Activated CD4-positive, alpha-beta T cell treated with anti-CD3 and anti-CD28 coated beads, Interleukin-2, amount 10 ng/mL, durations not matched to agents 7 days and 5 days (primary cell): ENCODE measurements at regions not wholly inside any gene's neighbourhood (a gene's known extent, or its start where the extent isn't known, plus 50 kb on each side); places are given as distances from the start of the nearest gene placed in this dataset.

Experiments used
- CTCF ChIA-PET: fragments of 350-600 bp; sonication (Branson Sonifier 250); formaldehyde crosslinking; loops from one replicate; lab custom pipeline; 2021; ENCODE audit warnings: antibody characterized with exemption; lab: Charles Lee
- POLR2A ChIA-PET: fragments of 350-600 bp; sonication (Branson Sonifier 250); formaldehyde crosslinking; loops from one replicate; lab custom pipeline; 2021; ENCODE audit warnings: antibody characterized with exemption; lab: Charles Lee
- DNase-seq: peaks from one replicate; pipeline ENCODE4 v3.0.0-alpha.2; 2020
- H3K27ac Mint-ChIP-seq: one replicate; pipeline ENCODE4 v1.8.0; 2021; ENCODE audit warnings: mild to moderate bottlenecking, moderate library complexity, mixed read lengths
- H3K27me3 Mint-ChIP-seq: one replicate; pipeline ENCODE4 v1.8.0; 2021; ENCODE audit warnings: mixed read lengths
- H3K36me3 Mint-ChIP-seq: one replicate; pipeline ENCODE4 v1.8.0; 2021; ENCODE audit warnings: low read depth, mixed read lengths
- H3K4me1 Mint-ChIP-seq: one replicate; pipeline ENCODE4 v1.8.0; 2021; ENCODE audit warnings: mixed read lengths
- H3K4me3 Mint-ChIP-seq: one replicate; pipeline ENCODE4 v1.8.0; 2021; ENCODE audit warnings: mild to moderate bottlenecking, moderate library complexity, mixed read lengths
- H3K9me3 Mint-ChIP-seq: one replicate; pipeline ENCODE4 v1.8.0; 2021; ENCODE audit warnings: mixed read lengths

GRCh38 chr5:125597338-125597737 lies 825.9 kb upstream of the GRAMD2B start:
- no peaks in the 10 kb centered on the region for H3K36me3 Mint-ChIP-seq

GRCh38 chr5:125600559-125600958 lies 822.6 kb upstream of the GRAMD2B start:
- DNase-seq, result no peak
- Mint-ChIP-seq H3K4me3 (no peak overlapping the region), H3K27me3 (no peaks in the 10 kb centered on the region), H3K9me3 (no peaks in the 10 kb centered on the region), H3K27ac (no peak overlapping the region), H3K4me1 (no peaks in the 10 kb centered on the region), H3K36me3 (no peaks in the 10 kb centered on the region)
- POLR2A ChIA-PET, result no interaction called here
- CTCF ChIA-PET, result no interaction called here

More at GRCh38 chr5:125597338-125597737, 825.9 kb upstream of the GRAMD2B start:
- Mint-ChIP-seq H3K27ac (no peak overlapping the region), H3K4me1 (no peaks in the 10 kb centered on the region), H3K9me3 (peaks cover 4% of the 10 kb centered on the region), H3K27me3 (no peaks in the 10 kb centered on the region), H3K4me3 (no peak overlapping the region)
- CTCF ChIA-PET, result no interaction called here
- no peak for DNase-seq
- POLR2A ChIA-PET, result no interaction called here

DNA sequence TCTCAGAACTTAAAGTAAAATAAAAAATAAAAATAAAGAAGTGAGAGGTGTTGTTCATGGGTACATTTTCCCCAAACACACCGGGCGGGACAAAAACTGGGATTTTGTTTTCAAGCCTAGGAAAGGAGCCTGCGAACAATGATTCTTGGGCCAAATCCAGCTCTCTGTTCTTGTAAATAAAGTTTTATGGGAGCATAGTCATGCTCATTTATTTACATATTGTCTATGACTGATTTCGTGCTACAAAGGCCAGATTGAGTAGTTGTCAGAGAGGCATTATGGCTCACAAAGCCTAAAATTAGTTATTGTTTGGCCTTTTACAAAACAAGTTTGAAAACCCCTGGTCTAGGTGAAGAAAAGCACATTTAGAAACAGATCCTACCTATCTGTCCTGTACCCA lies 821.0 kb upstream of the GRAMD2B start:
- no peaks in the 10 kb centered on the region for H3K27me3 Mint-ChIP-seq
- no peaks in the 10 kb centered on the region for H3K4me1 Mint-ChIP-seq
- no peaks in the 10 kb centered on the region for H3K9me3 Mint-ChIP-seq

DNA sequence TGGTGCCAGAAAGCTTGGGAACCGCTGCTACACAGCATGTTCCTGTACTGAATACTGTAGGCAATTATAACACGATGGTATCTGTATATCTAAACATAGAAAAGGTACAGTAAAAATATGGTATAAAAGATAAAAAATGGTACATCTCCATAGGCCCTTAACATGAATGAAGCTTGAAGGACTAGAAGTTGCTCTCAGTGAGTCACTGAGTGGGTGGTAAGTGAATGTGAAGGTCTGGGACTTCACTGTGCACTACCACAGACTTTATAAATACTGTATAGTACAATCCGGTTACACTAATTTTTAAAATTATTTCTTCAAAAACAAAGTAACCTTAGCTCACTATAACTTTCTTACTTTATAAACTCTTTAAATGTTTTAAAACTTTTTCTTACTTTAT lies 819.9 kb upstream of the GRAMD2B start:
- Mint-ChIP-seq H3K36me3 (no peaks in the 10 kb centered on the region), H3K4me1 (no peaks in the 10 kb centered on the region), H3K9me3 (no peaks in the 10 kb centered on the region), H3K27ac (no peak overlapping the region), H3K4me3 (no peak overlapping the region), H3K27me3 (no peaks in the 10 kb centered on the region)
- ChIA-PET CTCF (no interaction called here), POLR2A (no interaction called here)
- DNase-seq, result no peak

More for the DNA sequence above, 821.0 kb upstream of the GRAMD2B start:
- Mint-ChIP-seq H3K27ac (no peak overlapping the region), H3K4me3 (no peak overlapping the region), H3K36me3 (no peaks in the 10 kb centered on the region)
- POLR2A ChIA-PET, result no interaction called here
- CTCF ChIA-PET, result no interaction called here
- no peak for DNase-seq

DNA sequence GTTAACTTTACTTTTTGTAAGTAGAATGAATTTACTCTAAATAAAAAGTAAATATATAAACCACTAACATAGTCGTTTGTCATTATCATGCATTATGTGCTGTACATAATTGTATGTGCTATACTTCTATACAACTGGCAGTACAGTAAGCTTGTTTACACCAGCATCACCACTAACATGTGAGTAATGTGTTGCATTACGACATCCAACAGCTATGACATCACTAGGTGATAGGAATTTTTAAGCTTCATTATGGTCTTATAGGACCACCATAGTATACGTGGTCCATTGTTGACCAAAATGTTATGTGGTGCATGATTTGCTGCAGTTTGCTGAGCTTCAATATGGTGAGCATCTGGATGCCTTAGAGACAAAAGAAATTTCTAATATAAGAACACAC lies 819.1 kb upstream of the GRAMD2B start:
- no peaks in the 10 kb centered on the region for H3K4me1 Mint-ChIP-seq
- H3K27me3 Mint-ChIP-seq, result no peaks in the 10 kb centered on the region
- POLR2A ChIA-PET, result no interaction called here
- H3K36me3 Mint-ChIP-seq, result no peaks in the 10 kb centered on the region
- H3K27ac Mint-ChIP-seq, result no peak overlapping the region
- H3K4me3 Mint-ChIP-seq, result no peak overlapping the region
- CTCF ChIA-PET, result no interaction called here
- no peaks in the 10 kb centered on the region for H3K9me3 Mint-ChIP-seq
- no peak for DNase-seq

DNA sequence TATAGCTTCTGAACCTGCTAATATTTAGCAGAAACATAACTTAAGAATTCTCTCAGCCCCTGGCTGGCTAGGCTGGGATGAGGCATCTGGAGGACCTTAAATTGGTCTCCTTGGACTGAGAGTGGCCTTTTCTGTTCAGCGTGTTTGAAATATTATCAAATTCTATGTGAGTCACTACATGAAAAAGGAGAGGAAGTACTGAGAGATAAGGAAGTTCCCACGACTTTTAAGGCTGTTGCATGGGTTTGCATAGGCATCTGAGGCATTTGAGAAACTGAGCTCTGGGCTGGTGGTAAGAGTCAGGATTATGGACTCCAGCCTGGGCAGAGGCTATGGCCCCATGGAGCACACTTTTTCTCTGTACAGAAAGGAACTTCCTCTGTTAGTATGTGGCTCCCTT lies 816.2 kb upstream of the GRAMD2B start:
- Mint-ChIP-seq H3K36me3 (no peaks in the 10 kb centered on the region), H3K27me3 (no peaks in the 10 kb centered on the region), H3K9me3 (no peaks in the 10 kb centered on the region), H3K4me1 (no peaks in the 10 kb centered on the region), H3K27ac (no peak overlapping the region), H3K4me3 (no peak overlapping the region)
- POLR2A ChIA-PET, result no interaction called here
- CTCF ChIA-PET, result no interaction called here
- no peak for DNase-seq

GRCh38 chr5:125609011-125609410 lies 814.2 kb upstream of the GRAMD2B start:
- no peak for DNase-seq
- CTCF ChIA-PET, result no interaction called here
- Mint-ChIP-seq H3K36me3 (no peaks in the 10 kb centered on the region), H3K4me1 (no peaks in the 10 kb centered on the region), H3K27ac (no peak overlapping the region), H3K4me3 (no peak overlapping the region), H3K9me3 (no peaks in the 10 kb centered on the region), H3K27me3 (no peaks in the 10 kb centered on the region)
- POLR2A ChIA-PET, result no interaction called here

DNA sequence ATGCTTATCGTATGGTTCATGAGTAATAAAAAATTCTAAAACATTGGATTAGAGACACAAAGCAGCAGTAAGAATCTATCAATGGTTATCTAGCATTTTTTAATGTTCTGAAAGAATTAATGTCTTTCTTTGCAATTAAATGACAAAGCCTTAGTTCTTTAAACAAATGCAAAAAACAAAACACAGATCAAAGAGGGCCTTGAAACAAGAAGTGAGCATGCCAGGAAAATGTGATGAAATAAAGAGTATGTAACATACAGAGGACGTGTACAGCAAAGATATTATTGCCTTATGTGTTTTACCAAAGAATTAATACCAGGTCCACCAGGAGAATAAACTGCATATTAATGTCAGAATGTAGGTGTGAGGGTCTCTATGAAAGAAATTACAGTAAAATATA lies 812.3 kb upstream of the GRAMD2B start:
- ChIA-PET POLR2A (no interaction called here), CTCF (no interaction called here)
- no peaks in the 10 kb centered on the region for H3K36me3 Mint-ChIP-seq
- H3K27ac Mint-ChIP-seq, result no peak overlapping the region
- no peaks in the 10 kb centered on the region for H3K4me1 Mint-ChIP-seq
- no peaks in the 10 kb centered on the region for H3K27me3 Mint-ChIP-seq
- no peaks in the 10 kb centered on the region for H3K9me3 Mint-ChIP-seq
- no peak overlapping the region for H3K4me3 Mint-ChIP-seq
- no peak for DNase-seq

DNA sequence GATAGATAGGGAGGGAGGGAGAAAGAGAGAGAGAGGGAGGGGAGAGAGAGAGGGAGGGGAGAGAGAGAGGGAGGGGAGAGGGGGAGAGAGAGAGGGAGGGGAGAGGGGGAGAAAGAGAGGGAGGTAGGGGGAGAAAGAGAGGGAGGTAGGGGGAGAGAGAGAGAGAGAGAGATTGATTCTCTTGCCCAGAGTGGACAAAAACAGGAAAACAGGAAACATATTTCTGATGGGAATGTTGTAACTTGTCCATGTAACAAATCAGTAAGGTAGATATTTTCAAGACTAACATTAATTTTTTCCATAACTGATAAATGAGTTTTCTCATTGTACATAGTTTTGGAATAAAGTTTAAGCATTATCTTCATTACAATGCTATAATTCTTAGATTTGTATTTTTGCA lies 811.7 kb upstream of the GRAMD2B start:
- ChIA-PET CTCF (no interaction called here), POLR2A (no interaction called here)
- H3K4me1 Mint-ChIP-seq, result no peaks in the 10 kb centered on the region
- DNase-seq, result no peak
- H3K4me3 Mint-ChIP-seq, result no peak overlapping the region
- H3K27me3 Mint-ChIP-seq, result no peaks in the 10 kb centered on the region
- H3K36me3 Mint-ChIP-seq, result no peaks in the 10 kb centered on the region
- no peaks in the 10 kb centered on the region for H3K9me3 Mint-ChIP-seq
- no peak overlapping the region for H3K27ac Mint-ChIP-seq

DNA sequence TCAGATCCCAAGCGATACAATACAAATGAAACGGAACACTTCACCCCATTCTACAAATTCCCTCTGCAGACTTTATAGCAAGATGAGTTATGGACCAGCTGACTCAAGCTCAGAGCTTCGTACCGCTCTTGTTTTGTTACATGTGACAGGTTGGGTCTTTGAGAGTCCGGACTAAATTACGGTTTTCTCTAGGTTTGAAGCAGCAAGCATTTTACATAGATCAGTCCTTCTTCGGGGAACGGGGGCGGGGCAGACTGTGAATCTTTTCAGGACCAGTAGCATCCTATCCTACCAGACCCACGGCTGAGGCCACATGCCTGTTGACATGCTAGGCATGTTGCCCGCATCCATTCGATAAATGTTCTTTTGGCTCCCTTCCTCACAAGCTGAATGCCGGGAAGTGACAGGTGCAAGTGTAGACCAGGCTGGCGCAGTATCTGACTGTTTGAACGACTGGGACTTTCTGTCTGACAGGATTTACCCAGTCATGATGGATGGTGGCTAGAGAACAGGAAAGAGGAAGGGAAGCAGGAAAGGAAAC lies 811.0 kb upstream of the GRAMD2B start:
- no peaks in the 10 kb centered on the region for H3K9me3 Mint-ChIP-seq
- POLR2A ChIA-PET, result no interaction called here
- no peaks in the 10 kb centered on the region for H3K27me3 Mint-ChIP-seq
- H3K4me1 Mint-ChIP-seq, result no peaks in the 10 kb centered on the region
- no peaks in the 10 kb centered on the region for H3K36me3 Mint-ChIP-seq
- CTCF ChIA-PET, result no interaction called here
- no peak overlapping the region for H3K27ac Mint-ChIP-seq
- H3K4me3 Mint-ChIP-seq, result no peak overlapping the region
- no peak for DNase-seq

DNA sequence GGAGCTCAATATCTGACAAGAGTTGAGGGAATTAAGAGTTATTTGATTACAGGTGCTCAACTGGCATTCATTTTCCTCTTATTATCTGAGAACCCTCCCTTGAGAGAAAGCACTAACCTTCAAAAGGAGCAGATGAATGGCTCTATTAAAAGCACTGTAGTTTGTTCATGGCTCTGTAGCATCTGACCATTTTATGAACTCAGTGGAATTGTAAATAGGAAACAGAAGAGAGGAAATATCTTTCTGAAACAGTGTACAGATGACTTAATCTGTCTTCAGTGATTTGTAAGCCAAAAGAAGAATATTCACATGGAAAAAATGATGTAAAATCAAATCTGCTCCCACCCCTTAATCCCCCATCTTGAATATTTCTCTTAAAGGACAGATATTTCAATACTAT lies 810.4 kb upstream of the GRAMD2B start:
- Mint-ChIP-seq H3K27me3 (no peaks in the 10 kb centered on the region), H3K9me3 (no peaks in the 10 kb centered on the region)
- POLR2A ChIA-PET, result no interaction called here

GRCh38 chr5:125630237-125630636 lies 793.0 kb upstream of the GRAMD2B start:
- H3K4me3 Mint-ChIP-seq, result no peak overlapping the region
- peaks cover 2% of the 10 kb centered on the region for H3K9me3 Mint-ChIP-seq
- H3K4me1 Mint-ChIP-seq, result no peaks in the 10 kb centered on the region
- no peaks in the 10 kb centered on the region for H3K27me3 Mint-ChIP-seq
- DNase-seq, result no peak
- CTCF ChIA-PET, result no interaction called here
- H3K27ac Mint-ChIP-seq, result no peak overlapping the region
- no peaks in the 10 kb centered on the region for H3K36me3 Mint-ChIP-seq
- POLR2A ChIA-PET, result no interaction called here

More for the DNA sequence above, 810.4 kb upstream of the GRAMD2B start:
- no peaks in the 10 kb centered on the region for H3K36me3 Mint-ChIP-seq
- no peak overlapping the region for H3K27ac Mint-ChIP-seq
- no peak overlapping the region for H3K4me3 Mint-ChIP-seq
- CTCF ChIA-PET, result no interaction called here
- DNase-seq, result no peak
- H3K4me1 Mint-ChIP-seq, result no peaks in the 10 kb centered on the region

- CTCF ChIA-PET, result no interaction called here
- H3K4me3 Mint-ChIP-seq, result no peak overlapping the region
- peaks cover 2% of the 10 kb centered on the region for H3K9me3 Mint-ChIP-seq
- POLR2A ChIA-PET, result no interaction called here
- DNase-seq, result no peak
- H3K36me3 Mint-ChIP-seq, result no peaks in the 10 kb centered on the region
- no peaks in the 10 kb centered on the region for H3K27me3 Mint-ChIP-seq
- no peak overlapping the region for H3K27ac Mint-ChIP-seq
- no peaks in the 10 kb centered on the region for H3K4me1 Mint-ChIP-seq
Observed at GRCh38 chr5:125633523-125633922, 789.7 kb upstream of the GRAMD2B start.

GRCh38 chr5:125634216-125634835 lies 788.9 kb upstream of the GRAMD2B start:
- Mint-ChIP-seq H3K4me1 (no peaks in the 10 kb centered on the region), H3K9me3 (peaks cover 2% of the 10 kb centered on the region), H3K4me3 (no peak overlapping the region), H3K36me3 (no peaks in the 10 kb centered on the region), H3K27me3 (no peaks in the 10 kb centered on the region), H3K27ac (no peak overlapping the region)
- DNase-seq, result no peak
- POLR2A ChIA-PET, result no interaction called here
- CTCF ChIA-PET, result no interaction called here
